ENCODE measurements at regions not wholly inside any gene's neighbourhood (a gene's known extent, or its start where the extent isn't known, plus 50 kb on each side); places are given as distances from the start of the nearest gene placed in this dataset.
"Not testable (repeated sequence)": the region's sequence is repeated elsewhere in the genome, so short reads cannot be mapped to it uniquely, and the experiment has no call there.

DNA sequence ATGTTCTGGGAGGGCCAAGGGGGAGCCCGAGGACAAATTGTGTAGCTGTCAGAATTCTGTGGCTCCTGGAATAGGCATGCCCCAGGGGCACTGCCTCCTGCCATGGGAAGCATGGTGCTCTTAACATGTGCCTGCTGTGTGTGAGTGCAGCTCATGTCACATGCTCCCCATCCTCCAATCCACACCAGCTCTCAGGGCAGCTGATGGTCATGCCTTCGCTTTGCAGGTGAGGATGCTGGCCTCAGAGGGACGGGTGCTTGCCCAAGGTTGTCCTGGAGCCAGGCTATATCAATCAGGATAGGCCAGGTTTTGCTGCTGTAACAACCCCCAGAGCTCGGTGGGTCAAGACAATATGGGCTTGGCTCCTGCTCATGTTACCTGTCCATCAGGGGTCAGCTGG is 303.4 kb downstream of the RPS24 start:
- TF ChIP-seq, protein P1, sequence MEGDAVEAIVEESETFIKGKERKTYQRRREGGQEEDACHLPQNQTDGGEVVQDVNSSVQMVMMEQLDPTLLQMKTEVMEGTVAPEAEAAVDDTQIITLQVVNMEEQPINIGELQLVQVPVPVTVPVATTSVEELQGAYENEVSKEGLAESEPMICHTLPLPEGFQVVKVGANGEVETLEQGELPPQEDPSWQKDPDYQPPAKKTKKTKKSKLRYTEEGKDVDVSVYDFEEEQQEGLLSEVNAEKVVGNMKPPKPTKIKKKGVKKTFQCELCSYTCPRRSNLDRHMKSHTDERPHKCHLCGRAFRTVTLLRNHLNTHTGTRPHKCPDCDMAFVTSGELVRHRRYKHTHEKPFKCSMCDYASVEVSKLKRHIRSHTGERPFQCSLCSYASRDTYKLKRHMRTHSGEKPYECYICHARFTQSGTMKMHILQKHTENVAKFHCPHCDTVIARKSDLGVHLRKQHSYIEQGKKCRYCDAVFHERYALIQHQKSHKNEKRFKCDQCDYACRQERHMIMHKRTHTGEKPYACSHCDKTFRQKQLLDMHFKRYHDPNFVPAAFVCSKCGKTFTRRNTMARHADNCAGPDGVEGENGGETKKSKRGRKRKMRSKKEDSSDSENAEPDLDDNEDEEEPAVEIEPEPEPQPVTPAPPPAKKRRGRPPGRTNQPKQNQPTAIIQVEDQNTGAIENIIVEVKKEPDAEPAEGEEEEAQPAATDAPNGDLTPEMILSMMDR (IDR thresholded peaks at IDR 0.05; ENCODE audit: insufficient read depth, low read depth, low read length) = no peak
- no peak overlapping the region for H3K4me3 ChIP-seq (ENCODE audit: low read depth, low read length)
- DNase-seq (ENCODE audit: low read depth) = no peak

DNA sequence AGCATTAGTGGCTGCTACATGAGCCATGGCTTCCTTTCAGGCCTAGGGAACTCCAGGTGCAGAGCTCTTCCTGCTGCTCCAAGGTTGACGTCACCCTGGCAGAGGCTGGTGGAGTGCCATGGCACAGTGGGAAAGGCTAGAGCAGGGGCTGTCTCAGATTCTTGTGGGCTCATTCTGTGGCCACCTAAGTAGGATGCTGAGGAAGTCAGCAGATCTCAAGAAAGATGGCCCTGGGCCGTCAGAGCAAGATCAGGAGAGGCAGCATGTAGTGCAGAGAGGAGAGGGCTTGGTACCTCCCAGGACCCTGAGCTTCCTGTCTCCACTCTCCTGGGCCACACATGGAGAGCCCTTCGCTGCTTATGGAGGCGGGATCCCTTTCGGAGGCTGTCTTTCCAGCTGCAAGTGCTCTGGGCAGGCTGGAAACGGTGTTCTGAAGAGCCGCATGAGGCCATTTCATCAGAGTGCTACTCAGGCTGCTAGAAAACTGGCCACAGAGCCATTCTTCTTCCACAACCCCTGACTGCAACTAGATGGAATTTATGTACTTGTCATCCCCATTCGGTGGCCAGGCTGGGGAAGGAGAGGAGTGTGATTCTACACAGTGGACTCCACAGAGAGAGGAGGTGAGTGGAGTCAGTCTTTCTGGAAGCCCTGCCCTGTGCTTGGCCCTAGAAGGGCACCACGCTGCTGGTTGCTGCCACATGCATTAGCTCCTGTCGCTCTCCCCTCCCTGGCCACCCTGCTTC is 304.2 kb downstream of the RPS24 start:
- TF ChIP-seq, protein P1 (IDR thresholded peaks at IDR 0.05; ENCODE audit: insufficient read depth, low read depth, low read length) = no peak
- no peak for DNase-seq (ENCODE audit: low read depth)
- H3K4me3 ChIP-seq (ENCODE audit: low read depth, low read length) = no peak overlapping the region

DNA sequence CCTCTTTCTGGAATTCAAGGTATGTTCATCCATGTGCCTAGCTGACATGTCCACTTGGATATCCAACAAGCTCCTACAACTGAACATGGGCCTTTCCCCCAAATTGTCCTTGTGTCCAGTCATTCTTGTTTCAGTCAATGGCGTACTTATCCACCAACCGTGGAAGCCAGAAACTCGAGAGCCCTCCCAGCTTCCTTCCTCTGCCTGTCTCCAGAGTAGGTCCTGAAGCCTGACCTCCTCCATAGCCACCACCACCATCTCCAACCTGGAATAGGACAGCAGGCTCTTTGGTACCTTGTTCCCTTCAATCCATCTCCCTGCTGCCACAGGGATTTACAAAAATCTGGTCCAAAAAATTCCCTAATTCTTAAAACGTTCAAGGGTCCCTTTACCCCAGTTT is 305.1 kb downstream of the RPS24 start:
- TF ChIP-seq, protein P1 (IDR thresholded peaks at IDR 0.05; ENCODE audit: insufficient read depth, low read depth, low read length) = no peak
- no peak overlapping the region for H3K4me3 ChIP-seq (ENCODE audit: low read depth, low read length)
- DNase-seq (ENCODE audit: low read depth) = no peak

DNA sequence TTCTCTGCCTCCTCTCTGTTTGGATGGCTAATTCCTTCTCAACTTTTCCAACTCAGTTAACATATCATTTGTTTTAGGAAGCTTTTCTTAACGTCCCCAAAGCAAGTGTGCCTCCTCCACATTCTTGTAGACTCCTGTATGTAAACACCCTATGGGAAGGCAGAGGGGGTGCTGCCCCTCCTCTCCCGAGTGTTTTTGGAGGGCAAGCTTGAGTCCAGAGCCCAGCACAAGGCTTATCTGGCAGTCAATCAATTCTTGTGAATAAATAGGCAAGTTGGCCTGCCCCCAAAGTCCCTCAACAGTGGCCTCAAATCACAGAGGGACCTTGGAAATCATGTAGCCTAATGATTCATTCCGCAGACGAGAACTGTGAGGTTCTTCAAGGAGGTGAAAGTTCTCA is 305.6 kb downstream of the RPS24 start:
- no peak overlapping the region for H3K4me3 ChIP-seq (ENCODE audit: low read depth, low read length)
- TF ChIP-seq, protein P1 (IDR thresholded peaks at IDR 0.05; ENCODE audit: insufficient read depth, low read depth, low read length) = no peak
- no peak for DNase-seq (ENCODE audit: low read depth)

DNA sequence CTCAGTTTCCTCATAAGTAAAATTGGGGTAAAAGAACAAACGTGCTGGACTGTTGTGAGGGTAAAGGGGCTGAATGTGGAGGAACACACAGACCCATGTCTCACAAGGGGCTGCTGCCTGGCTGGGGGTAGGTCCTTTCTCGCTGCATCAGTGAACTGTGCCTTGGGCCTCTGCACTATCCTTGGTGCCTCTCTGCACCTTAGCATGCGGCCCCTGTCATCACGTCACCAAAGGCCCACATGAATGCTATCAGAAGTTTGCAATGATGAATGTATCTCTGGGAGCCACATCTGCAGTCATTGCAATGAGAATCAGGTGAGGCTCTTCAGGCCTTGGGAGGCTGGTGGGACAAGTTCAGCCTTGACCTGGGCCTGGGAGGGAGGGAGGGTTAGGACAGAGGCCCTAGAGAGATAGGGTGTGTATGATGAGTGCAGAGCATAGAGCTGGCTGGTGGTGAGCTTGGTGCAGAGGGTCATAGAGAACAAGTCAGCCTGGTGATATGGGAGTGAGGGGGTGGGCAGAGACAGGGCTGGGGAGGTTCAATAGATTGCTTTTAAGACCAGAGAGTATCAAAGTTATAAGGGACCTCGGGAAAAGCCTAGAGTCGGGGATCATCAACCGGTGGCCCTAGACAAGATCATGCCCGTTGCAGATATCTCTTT is 308.4 kb downstream of the RPS24 start:
- DNase-seq (ENCODE audit: low read depth) = no peak
- H3K4me3 ChIP-seq (ENCODE audit: low read depth, low read length) = no peak overlapping the region
- TF ChIP-seq, protein P1 (IDR thresholded peaks at IDR 0.05; ENCODE audit: insufficient read depth, low read depth, low read length) = no peak

DNA sequence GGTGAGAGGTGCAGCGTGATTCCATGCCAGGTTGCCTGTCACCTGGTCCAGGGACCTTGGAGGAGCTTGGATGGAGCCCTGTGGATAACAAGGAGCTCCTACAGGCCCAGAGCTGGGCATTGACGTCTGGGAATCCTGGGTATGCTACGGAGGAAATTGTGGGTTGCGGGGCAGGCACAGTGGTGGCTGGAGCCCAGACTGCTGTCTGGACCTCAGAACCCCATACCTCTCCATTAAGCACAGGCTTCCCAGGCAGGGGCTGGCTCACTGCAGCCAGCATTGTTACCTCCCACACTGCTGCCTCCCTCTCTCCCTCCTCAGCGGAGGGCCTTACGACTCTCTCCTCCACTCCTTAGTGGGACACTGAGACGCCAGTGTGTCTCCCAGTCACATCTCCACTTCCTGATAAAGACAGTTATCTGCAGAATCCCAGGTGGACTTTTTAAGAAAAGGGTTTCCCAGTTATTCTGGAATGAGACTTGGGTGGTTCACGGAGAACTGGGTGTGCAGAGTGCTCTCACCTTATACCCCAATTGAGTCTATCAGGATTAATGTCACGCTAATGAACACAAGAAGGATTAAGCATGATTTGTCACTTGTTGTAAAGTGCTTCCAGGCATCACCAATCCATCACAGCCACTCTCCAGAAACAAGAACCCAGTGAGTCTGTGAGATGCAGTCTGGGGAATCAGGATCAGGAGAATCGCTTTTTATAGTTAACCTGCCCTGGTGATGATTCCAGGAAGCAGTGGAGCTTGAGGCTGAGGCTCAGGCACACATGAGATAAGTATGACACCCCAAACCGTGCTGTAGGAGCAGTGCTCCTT is 309.4 kb downstream of the RPS24 start:
- DNase-seq (ENCODE audit: low read depth) = no peak
- TF ChIP-seq, protein P1 (IDR thresholded peaks at IDR 0.05; ENCODE audit: insufficient read depth, low read depth, low read length) = no peak
- H3K4me3 ChIP-seq (ENCODE audit: low read depth, low read length) = no peak overlapping the region

DNA sequence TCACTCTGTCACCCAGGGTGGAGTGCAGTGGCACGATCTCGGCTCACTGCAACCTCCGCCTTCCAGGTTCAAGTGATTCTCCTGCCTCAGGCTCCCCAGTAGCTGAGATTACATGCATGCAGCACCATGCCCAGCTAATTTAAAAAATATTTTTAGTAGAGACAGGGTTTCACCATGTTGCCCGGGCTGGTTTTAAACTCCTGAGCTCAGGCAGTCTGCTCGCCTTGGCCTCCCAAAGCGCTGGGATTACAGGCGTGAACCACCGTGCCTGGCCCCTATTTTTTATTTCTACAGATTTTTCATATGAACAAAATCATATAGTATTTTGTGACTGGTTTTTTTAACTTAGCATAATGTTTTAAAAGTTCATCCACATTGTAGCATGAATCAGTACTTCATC is 310.6 kb downstream of the RPS24 start:
- not testable (repeated sequence) for H3K4me3 ChIP-seq (ENCODE audit: low read depth, low read length); DNase-seq (ENCODE audit: low read depth)

DNA sequence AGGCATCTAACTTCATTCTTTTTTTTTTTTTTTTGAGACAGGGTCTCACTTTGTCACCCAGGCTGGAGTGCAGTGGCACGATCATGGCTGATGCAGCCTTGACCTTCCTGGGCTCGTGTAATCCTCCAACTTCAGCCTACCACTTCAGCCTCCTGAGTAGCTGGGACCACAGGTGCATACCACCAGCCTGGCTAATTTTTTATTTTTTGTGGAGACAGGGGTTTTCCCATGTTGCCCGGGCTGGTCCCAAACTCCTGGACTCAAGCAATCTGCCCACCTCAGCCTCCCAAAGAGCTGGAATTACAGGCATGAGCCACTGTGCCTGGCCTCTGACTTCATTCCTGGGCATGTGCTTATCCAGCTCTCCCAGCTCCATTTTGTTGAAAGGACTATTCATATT is 311.9 kb downstream of the RPS24 start:
- not testable (repeated sequence) for H3K4me3 ChIP-seq (ENCODE audit: low read depth, low read length); DNase-seq (ENCODE audit: low read depth)

Data from fibroblast of villous mesenchyme (primary cell).